ENCODE measurements at regions not wholly inside any gene's neighbourhood (a gene's known extent, or its start where the extent isn't known, plus 50 kb on each side); places are given as distances from the start of the nearest gene placed in this dataset.

- TF ChIP-seq REST (IDR thresholded peaks at IDR 0.05) (no peak), YY1 (IDR thresholded peaks at IDR 0.05) (no peak), NR2F2 (IDR thresholded peaks at IDR 0.05) (no peak), RAD21 (IDR thresholded peaks at IDR 0.05) (no peak)
Observed at GRCh38 chr7:45976485-45976856, 55.4 kb upstream of the IGFBP3 start (continued).

- no peaks in the 10 kb centered on the region for H3K4me1 ChIP-seq (ENCODE audit: control insufficient read depth in 4 of 4, insufficient read depth in 4 of 4, low read length in 3 of 4)
- DNase-seq (ENCODE audit: low spot score): peak; percentile 24
- no peak for TF ChIP-seq TAF1 (conservative IDR thresholded peaks at IDR 0.05)
- TF ChIP-seq RXRA (IDR thresholded peaks at IDR 0.05): no peak
- no peak for TF ChIP-seq ZBTB33 (IDR thresholded peaks at IDR 0.05)
- no peak for TF ChIP-seq JUND (IDR thresholded peaks at IDR 0.05)
- no peak for TF ChIP-seq HNF4G (IDR thresholded peaks at IDR 0.05)
- no peak for TF ChIP-seq FOXA1 (IDR thresholded peaks at IDR 0.05)
- no peak for TF ChIP-seq HNF4A (conservative IDR thresholded peaks at IDR 0.05)
- TF ChIP-seq CTCF (IDR thresholded peaks at IDR 0.05; ENCODE audit: low read depth, low read length, missing input control): no peak
- no peak for TF ChIP-seq SP1 (IDR thresholded peaks at IDR 0.05)
- TF ChIP-seq RAD21 (IDR thresholded peaks at IDR 0.05): no peak
- no peak for TF ChIP-seq REST (IDR thresholded peaks at IDR 0.05)
- no peak for TF ChIP-seq EGR1 (IDR thresholded peaks at IDR 0.05; ENCODE audit: low read depth in 2 of 2)
- no peak for TF ChIP-seq GABPA (IDR thresholded peaks at IDR 0.05 in 1 of 2, conservative IDR thresholded peaks at IDR 0.05 in 1 of 2)
- no peak for TF ChIP-seq FOXA2 (IDR thresholded peaks at IDR 0.05)
- TF ChIP-seq MAX (IDR thresholded peaks at IDR 0.05): no peak
- TF ChIP-seq YY1 (IDR thresholded peaks at IDR 0.05): no peak
- no peak for TF ChIP-seq ATF3 (IDR thresholded peaks at IDR 0.05)
- TF ChIP-seq NR2F2 (IDR thresholded peaks at IDR 0.05): no peak
- H3K36me3 ChIP-seq (ENCODE audit: control insufficient read depth in 4 of 4, insufficient read depth in 3 of 4, low read depth in 1 of 4, low read length in 3 of 4): no peaks in the 10 kb centered on the region
- 88% methylated on average over 8 of the region's 8 CpGs for WGBS
- no peaks in the 10 kb centered on the region for H3K27me3 ChIP-seq (ENCODE audit: control insufficient read depth in 4 of 4, insufficient read depth in 4 of 4, low read length in 3 of 4)
- no peak overlapping the region for H3K27ac ChIP-seq (ENCODE audit: low read depth in 1 of 2, low read length in 2 of 2)
- no peak overlapping the region for H3K4me3 ChIP-seq (ENCODE audit: low read depth in 1 of 3, low read length in 3 of 3)
- no peaks in the 10 kb centered on the region for H3K9me3 ChIP-seq (ENCODE audit: control insufficient read depth in 4 of 4, low read length in 3 of 4)
- H3K9ac ChIP-seq (ENCODE audit: low read depth in 1 of 2, low read length in 2 of 2): no peak overlapping the region
Observed at GRCh38 chr7:45975847-45976484, 54.9 kb upstream of the IGFBP3 start.

Data from liver (tissue), 8 donors.